Caco-2 (cell line): ENCODE measurements at regions not wholly inside any gene's neighbourhood (a gene's known extent, or its start where the extent isn't known, plus 50 kb on each side); places are given as distances from the start of the nearest gene placed in this dataset.

Experiments used
- BruUV-seq: library from RNA; stranded (reverse); fragments of 400-500 nt; replicated peaks from 2 replicates; lab custom pipeline; 2021; lab: Mats Ljungman, UMichigan
- CTCF ChIA-PET: fragments of 300-600 bp; sonication (Branson Sonifier 250); formaldehyde crosslinking; loops from one replicate; lab custom pipeline; 2022; ENCODE audit warnings: antibody characterized with exemption; lab: Charles Lee
- POLR2A ChIA-PET: fragments of 300-600 bp; sonication (Branson Sonifier 250); formaldehyde crosslinking; loops from one replicate; lab custom pipeline; 2022; ENCODE audit warnings: antibody characterized with exemption; lab: Charles Lee
- DNase-seq, 2 experiments: peaks; one replicate each; pipeline versions ENCODE4 v3.0.0 to v3.0.0-alpha.2; 2020 to 2022
- H3K27me3 ChIP-seq: replicated peaks from 2 replicates; pipeline ENCODE4 v1.6.0; 2011; ENCODE audit warnings: low read length; ENCODE audit not compliant: control insufficient read depth, insufficient read depth
- H3K36me3 ChIP-seq: 2 replicates; pipeline ENCODE4 v1.5.1; 2011; ENCODE audit warnings: low read length; ENCODE audit not compliant: control insufficient read depth, insufficient read depth
- H3K4me1 ChIP-seq: fragments of 250-450 bp; sonication (Bioruptor Pico); 2 replicates; pipeline ENCODE4 v1.5.1; 2020; ENCODE audit warnings: mild to moderate bottlenecking
- H3K4me3 ChIP-seq: 2 replicates; pipeline ENCODE4 v1.5.1; 2011; ENCODE audit warnings: low read depth, mild to moderate bottlenecking, control low read depth, low read length
- H3K9me3 ChIP-seq: fragments of 250-450 bp; sonication (Bioruptor Pico); 2 replicates; pipeline ENCODE4 v1.5.1; 2020; ENCODE audit warnings: mild to moderate bottlenecking, moderate library complexity
- H3K27ac Mint-ChIP-seq: one replicate; pipeline ENCODE4 v1.8.0; 2022; ENCODE audit warnings: mixed read lengths; ENCODE audit not compliant: unreplicated experiment
- H3K27me3 Mint-ChIP-seq: one replicate; pipeline ENCODE4 v1.8.0; 2022; ENCODE audit warnings: mixed read lengths; ENCODE audit not compliant: insufficient read depth, unreplicated experiment
- H3K36me3 Mint-ChIP-seq: one replicate; pipeline ENCODE4 v1.8.0; 2022; ENCODE audit warnings: mild to moderate bottlenecking, mixed read lengths; ENCODE audit not compliant: insufficient read depth, unreplicated experiment
- H3K4me1 Mint-ChIP-seq: one replicate; pipeline ENCODE4 v1.8.0; 2022; ENCODE audit warnings: low read depth, mixed read lengths; ENCODE audit not compliant: unreplicated experiment
- H3K4me3 Mint-ChIP-seq: one replicate; pipeline ENCODE4 v1.8.0; 2022; ENCODE audit warnings: mild to moderate bottlenecking, moderate library complexity, mixed read lengths; ENCODE audit not compliant: unreplicated experiment
- H3K9me3 Mint-ChIP-seq: one replicate; pipeline ENCODE4 v1.8.0; 2022; ENCODE audit warnings: mixed read lengths; ENCODE audit not compliant: unreplicated experiment
- CTCF ChIP-seq, 2 experiments: fragments of 200-600 bp in 1 of 2; IDR thresholded peaks; 1 replicate in 1 of 2; 2 replicates in 1 of 2; pipeline versions ENCODE4 v1.5.1 to v1.8.0; 2011 to 2022; ENCODE audit warnings: antibody characterized with exemption in 1 of 2, control low read depth in 1 of 2, inconsistent platforms in 1 of 2, low read depth in 1 of 2, low read length in 1 of 2, mild to moderate bottlenecking in 1 of 2, moderate library complexity in 1 of 2; ENCODE audit not compliant: insufficient read depth in 1 of 2, severe bottlenecking in 1 of 2, unreplicated experiment in 1 of 2
- intact Hi-C: fragments of 100-400 bp; cut with micrococcal nuclease; formaldehyde crosslinking; loops from one replicate; pipeline ENCODE4 v1.10.0; 2022; ENCODE audit not compliant: unreplicated experiment

GRCh38 chr10:78654047-78654590, 414.6 kb upstream of the ZMIZ1 start:
- intact Hi-C loops, result loop anchor here (10.0 kb wide), 2 partner anchors 199 to 349 kb away; no protein-coding TSS in a partner anchor
- no peaks in the 10 kb centered on the region for H3K27me3 ChIP-seq
- Mint-ChIP-seq H3K36me3 (no peaks in the 10 kb centered on the region), H3K4me3 (no peak overlapping the region), H3K27ac (no peak overlapping the region), H3K4me1 (no peaks in the 10 kb centered on the region), H3K27me3 (no peaks in the 10 kb centered on the region), H3K9me3 (peaks cover 17% of the 10 kb centered on the region)
- ChIA-PET CTCF (no interaction called here), POLR2A (no interaction called here)
- no peaks in the 10 kb centered on the region for H3K36me3 ChIP-seq
- TF ChIP-seq CTCF (IDR thresholded peaks at IDR 0.05; ENCODE audit: insufficient read depth in 1 of 2, low read depth in 1 of 2, low read length in 1 of 2, severe bottlenecking in 1 of 2, unreplicated experiment in 1 of 2), result no peak
- DNase-seq, result no peak
- no peak overlapping the region for H3K4me3 ChIP-seq
- BruUV-seq, result no TSS peak
- no peaks in the 10 kb centered on the region for H3K9me3 ChIP-seq
- no peaks in the 10 kb centered on the region for H3K4me1 ChIP-seq

GRCh38 chr10:78655979-78656378, 412.8 kb upstream of the ZMIZ1 start:
- no peak overlapping the region for H3K27ac Mint-ChIP-seq
- H3K4me1 Mint-ChIP-seq, result no peaks in the 10 kb centered on the region
- no peak for DNase-seq
- ChIA-PET CTCF (interaction anchor here (0.6 kb wide), 1 partner anchor 318 kb away, joined by 3 read pairs; no protein-coding TSS in a partner anchor), POLR2A (no interaction called here)
- no peaks in the 10 kb centered on the region for H3K27me3 Mint-ChIP-seq
- no peaks in the 10 kb centered on the region for H3K4me1 ChIP-seq
- peaks cover 17% of the 10 kb centered on the region for H3K9me3 Mint-ChIP-seq
- no peak for TF ChIP-seq CTCF (IDR thresholded peaks at IDR 0.05; ENCODE audit: insufficient read depth in 1 of 2, low read depth in 1 of 2, low read length in 1 of 2, severe bottlenecking in 1 of 2, unreplicated experiment in 1 of 2)
- intact Hi-C loops, result loop anchor here (2.0 to 10.0 kb wide), 4 partner anchors 67 to 351 kb away; no protein-coding TSS in a partner anchor
- no peaks in the 10 kb centered on the region for H3K9me3 ChIP-seq
- no TSS peak for BruUV-seq
- no peaks in the 10 kb centered on the region for H3K27me3 ChIP-seq
- H3K36me3 Mint-ChIP-seq, result no peaks in the 10 kb centered on the region
- H3K4me3 Mint-ChIP-seq, result no peak overlapping the region
- no peak overlapping the region for H3K4me3 ChIP-seq
- H3K36me3 ChIP-seq, result no peaks in the 10 kb centered on the region

- TF ChIP-seq CTCF (IDR thresholded peaks at IDR 0.05; ENCODE audit: insufficient read depth in 1 of 2, low read depth in 1 of 2, low read length in 1 of 2, severe bottlenecking in 1 of 2, unreplicated experiment in 1 of 2), result no peak
- CTCF ChIA-PET, result no interaction called here
- intact Hi-C loops, result loop anchor here (1.0 to 10.0 kb wide), 5 partner anchors 68 to 352 kb away; no protein-coding TSS in a partner anchor
- Histone ChIP-seq H3K36me3 (no peaks in the 10 kb centered on the region), H3K4me1 (no peaks in the 10 kb centered on the region), H3K9me3 (no peaks in the 10 kb centered on the region), H3K27me3 (no peaks in the 10 kb centered on the region), H3K4me3 (no peak overlapping the region)
- POLR2A ChIA-PET, result no interaction called here
- no TSS peak for BruUV-seq
- Mint-ChIP-seq H3K4me1 (no peaks in the 10 kb centered on the region), H3K4me3 (no peak overlapping the region), H3K36me3 (no peaks in the 10 kb centered on the region), H3K27me3 (no peaks in the 10 kb centered on the region), H3K27ac (no peak overlapping the region), H3K9me3 (peaks cover 11% of the 10 kb centered on the region)
- peak; percentile 46 to 69 for DNase-seq
Measured at GRCh38 chr10:78656417-78657162, 412.2 kb upstream of the ZMIZ1 start.
